ENCODE measurements at regions not wholly inside any gene's neighbourhood (a gene's known extent, or its start where the extent isn't known, plus 50 kb on each side); places are given as distances from the start of the nearest gene placed in this dataset.

DNA sequence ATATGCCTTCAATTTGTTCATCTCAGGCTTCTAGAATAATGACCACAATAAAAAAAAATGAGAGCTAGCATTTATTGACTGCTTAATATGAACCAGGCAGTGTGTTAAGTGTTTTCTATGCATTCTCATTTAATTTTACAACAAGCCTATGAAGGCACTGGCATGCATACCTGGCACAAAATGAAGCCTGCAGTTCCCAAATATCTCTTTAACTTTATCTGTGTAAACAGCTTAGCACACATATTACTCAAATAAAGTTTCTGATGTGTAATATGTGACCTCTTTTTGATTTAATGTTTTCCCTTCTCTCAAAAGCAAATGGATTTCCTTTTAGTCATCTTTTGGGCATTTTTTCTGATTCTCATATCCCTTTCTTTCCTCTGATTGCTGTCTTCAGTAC, 671.8 kb downstream of the PCDH7 start:
- H3K36me3 ChIP-seq (ENCODE audit: control insufficient read depth, insufficient read depth, low read length) = no peaks in the 10 kb centered on the region
- H3K27me3 ChIP-seq (ENCODE audit: control insufficient read depth, insufficient read depth, low read length) = no peaks in the 10 kb centered on the region
- H3K9me3 ChIP-seq (ENCODE audit: control insufficient read depth, insufficient read depth, low read length) = no peaks in the 10 kb centered on the region
- no peak overlapping the region for H3K4me3 ChIP-seq (ENCODE audit: low read depth, low read length)
- no peak for DNase-seq (ENCODE audit: low read depth in 4 of 6, low spot score in 6 of 6)
- no peak overlapping the region for H3K27ac ChIP-seq (ENCODE audit: low read depth, low read length)
- H3K4me1 ChIP-seq (ENCODE audit: control insufficient read depth, insufficient read depth, low read length) = no peaks in the 10 kb centered on the region

DNA sequence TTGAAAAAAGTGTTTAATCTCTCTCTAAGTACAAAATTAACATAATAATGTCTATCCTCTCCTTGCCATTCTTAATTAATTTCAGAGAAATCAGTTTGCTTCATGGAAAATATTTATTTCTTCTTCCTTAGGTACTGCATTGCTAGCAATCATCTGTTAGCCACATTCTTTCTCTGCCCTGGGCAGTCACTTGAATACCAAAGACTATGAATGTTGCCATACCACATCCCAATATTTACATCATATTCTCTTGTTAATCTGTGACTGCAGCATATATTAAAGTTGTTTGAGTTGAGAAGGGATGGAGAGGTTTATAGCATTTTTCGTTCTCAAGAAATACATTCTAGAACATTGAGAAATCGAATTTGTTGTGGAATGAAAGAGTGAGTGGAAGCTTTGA, 672.8 kb downstream of the PCDH7 start:
- no peak for DNase-seq (ENCODE audit: low read depth in 4 of 6, low spot score in 6 of 6)
- Histone ChIP-seq H3K4me1 (ENCODE audit: control insufficient read depth, insufficient read depth, low read length) (no peaks in the 10 kb centered on the region), H3K27ac (ENCODE audit: low read depth, low read length) (no peak overlapping the region), H3K36me3 (ENCODE audit: control insufficient read depth, insufficient read depth, low read length) (no peaks in the 10 kb centered on the region), H3K4me3 (ENCODE audit: low read depth, low read length) (no peak overlapping the region), H3K27me3 (ENCODE audit: control insufficient read depth, insufficient read depth, low read length) (no peaks in the 10 kb centered on the region), H3K9me3 (ENCODE audit: control insufficient read depth, insufficient read depth, low read length) (no peaks in the 10 kb centered on the region)
- WGBS (ENCODE audit: insufficient coverage) = 100% methylated on average over 2 of the region's 2 CpGs

- H3K4me1 ChIP-seq (ENCODE audit: control insufficient read depth, insufficient read depth, low read length) = no peaks in the 10 kb centered on the region
- H3K27me3 ChIP-seq (ENCODE audit: control insufficient read depth, insufficient read depth, low read length) = no peaks in the 10 kb centered on the region
- WGBS (ENCODE audit: insufficient coverage) = no CpG with 5 or more reads among the region's 3 CpGs
- no peak overlapping the region for H3K4me3 ChIP-seq (ENCODE audit: low read depth, low read length)
- no peak overlapping the region for H3K27ac ChIP-seq (ENCODE audit: low read depth, low read length)
- H3K36me3 ChIP-seq (ENCODE audit: control insufficient read depth, insufficient read depth, low read length) = no peaks in the 10 kb centered on the region
- DNase-seq (ENCODE audit: low read depth in 4 of 6, low spot score in 6 of 6) = peak in 2 of 6 donors; percentile 11 to 66
- no peaks in the 10 kb centered on the region for H3K9me3 ChIP-seq (ENCODE audit: control insufficient read depth, insufficient read depth, low read length)
Observed at GRCh38 chr4:31408121-31408520, 688.0 kb downstream of the PCDH7 start.

GRCh38 chr4:31411565-31411964, 691.4 kb downstream of the PCDH7 start:
- H3K27ac ChIP-seq (ENCODE audit: low read depth, low read length) = no peak overlapping the region
- no peaks in the 10 kb centered on the region for H3K27me3 ChIP-seq (ENCODE audit: control insufficient read depth, insufficient read depth, low read length)
- WGBS (ENCODE audit: insufficient coverage) = no CpG with 5 or more reads among the region's 1 CpG
- H3K4me3 ChIP-seq (ENCODE audit: low read depth, low read length) = no peak overlapping the region
- no peaks in the 10 kb centered on the region for H3K36me3 ChIP-seq (ENCODE audit: control insufficient read depth, insufficient read depth, low read length)
- H3K4me1 ChIP-seq (ENCODE audit: control insufficient read depth, insufficient read depth, low read length) = no peaks in the 10 kb centered on the region
- H3K9me3 ChIP-seq (ENCODE audit: control insufficient read depth, insufficient read depth, low read length) = no peaks in the 10 kb centered on the region
- no peak for DNase-seq (ENCODE audit: low read depth in 4 of 6, low spot score in 6 of 6)

GRCh38 chr4:31415629-31416028, 695.5 kb downstream of the PCDH7 start:
- H3K9me3 ChIP-seq (ENCODE audit: control insufficient read depth, insufficient read depth, low read length) = no peaks in the 10 kb centered on the region
- no peaks in the 10 kb centered on the region for H3K36me3 ChIP-seq (ENCODE audit: control insufficient read depth, insufficient read depth, low read length)
- no CpG with 5 or more reads among the region's 3 CpGs for WGBS (ENCODE audit: insufficient coverage)
- H3K27ac ChIP-seq (ENCODE audit: low read depth, low read length) = no peak overlapping the region
- H3K4me1 ChIP-seq (ENCODE audit: control insufficient read depth, insufficient read depth, low read length) = no peaks in the 10 kb centered on the region
- no peak for DNase-seq (ENCODE audit: low read depth in 4 of 6, low spot score in 6 of 6)
- H3K4me3 ChIP-seq (ENCODE audit: low read depth, low read length) = no peak overlapping the region
- H3K27me3 ChIP-seq (ENCODE audit: control insufficient read depth, insufficient read depth, low read length) = no peaks in the 10 kb centered on the region

GRCh38 chr4:31416498-31416897, 696.3 kb downstream of the PCDH7 start:
- Histone ChIP-seq H3K4me3 (ENCODE audit: low read depth, low read length) (no peak overlapping the region), H3K9me3 (ENCODE audit: control insufficient read depth, insufficient read depth, low read length) (no peaks in the 10 kb centered on the region), H3K4me1 (ENCODE audit: control insufficient read depth, insufficient read depth, low read length) (no peaks in the 10 kb centered on the region), H3K36me3 (ENCODE audit: control insufficient read depth, insufficient read depth, low read length) (no peaks in the 10 kb centered on the region), H3K27me3 (ENCODE audit: control insufficient read depth, insufficient read depth, low read length) (no peaks in the 10 kb centered on the region), H3K27ac (ENCODE audit: low read depth, low read length) (no peak overlapping the region)
- 83% methylated on average over 6 of the region's 7 CpGs for WGBS (ENCODE audit: insufficient coverage)
- no peak for DNase-seq (ENCODE audit: low read depth in 4 of 6, low spot score in 6 of 6)

- Histone ChIP-seq H3K36me3 (ENCODE audit: control insufficient read depth, insufficient read depth, low read length) (no peaks in the 10 kb centered on the region), H3K4me3 (ENCODE audit: low read depth, low read length) (no peak overlapping the region), H3K27me3 (ENCODE audit: control insufficient read depth, insufficient read depth, low read length) (no peaks in the 10 kb centered on the region), H3K27ac (ENCODE audit: low read depth, low read length) (no peak overlapping the region), H3K9me3 (ENCODE audit: control insufficient read depth, insufficient read depth, low read length) (no peaks in the 10 kb centered on the region), H3K4me1 (ENCODE audit: control insufficient read depth, insufficient read depth, low read length) (no peaks in the 10 kb centered on the region)
- peak in 1 of 6 donors; percentile 37 for DNase-seq (ENCODE audit: low read depth in 4 of 6, low spot score in 6 of 6)
- WGBS (ENCODE audit: insufficient coverage) = 49% methylated on average over 3 of the region's 3 CpGs
Observed at GRCh38 chr4:31417040-31417439, 696.9 kb downstream of the PCDH7 start.

GRCh38 chr4:31422006-31422405, 701.8 kb downstream of the PCDH7 start:
- H3K4me1 ChIP-seq (ENCODE audit: control insufficient read depth, insufficient read depth, low read length) = no peaks in the 10 kb centered on the region
- H3K4me3 ChIP-seq (ENCODE audit: low read depth, low read length) = no peak overlapping the region
- H3K27me3 ChIP-seq (ENCODE audit: control insufficient read depth, insufficient read depth, low read length) = no peaks in the 10 kb centered on the region
- DNase-seq (ENCODE audit: low read depth in 4 of 6, low spot score in 6 of 6) = no peak
- H3K27ac ChIP-seq (ENCODE audit: low read depth, low read length) = no peak overlapping the region
- H3K36me3 ChIP-seq (ENCODE audit: control insufficient read depth, insufficient read depth, low read length) = no peaks in the 10 kb centered on the region
- no peaks in the 10 kb centered on the region for H3K9me3 ChIP-seq (ENCODE audit: control insufficient read depth, insufficient read depth, low read length)
- WGBS (ENCODE audit: insufficient coverage) = 67% methylated on average over 1 of the region's 2 CpGs

DNA sequence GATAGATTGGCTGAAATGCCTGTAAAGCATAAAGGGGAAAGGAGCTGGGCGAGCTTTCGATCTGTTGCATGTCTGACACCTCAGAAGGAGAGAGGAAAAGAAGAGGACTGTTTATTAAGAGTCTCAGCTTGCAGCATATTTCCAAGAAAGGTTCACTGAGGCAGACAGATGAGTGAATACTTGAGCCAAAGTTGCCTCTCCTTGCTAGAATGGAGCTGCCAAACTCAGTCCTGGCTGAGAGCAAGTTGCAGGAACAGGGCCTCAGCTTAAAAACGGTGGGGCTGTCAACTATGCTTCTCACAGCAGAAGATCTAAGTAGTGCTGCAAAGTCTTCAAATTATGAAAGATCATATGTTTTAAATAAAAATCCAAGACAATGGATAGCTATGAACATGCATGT, 707.5 kb downstream of the PCDH7 start:
- Histone ChIP-seq H3K4me1 (ENCODE audit: control insufficient read depth, insufficient read depth, low read length) (no peaks in the 10 kb centered on the region), H3K27me3 (ENCODE audit: control insufficient read depth, insufficient read depth, low read length) (no peaks in the 10 kb centered on the region), H3K36me3 (ENCODE audit: control insufficient read depth, insufficient read depth, low read length) (no peaks in the 10 kb centered on the region), H3K9me3 (ENCODE audit: control insufficient read depth, insufficient read depth, low read length) (no peaks in the 10 kb centered on the region), H3K27ac (ENCODE audit: low read depth, low read length) (no peak overlapping the region), H3K4me3 (ENCODE audit: low read depth, low read length) (no peak overlapping the region)
- WGBS (ENCODE audit: insufficient coverage) = 84% methylated on average over 3 of the region's 3 CpGs
- peak in 1 of 6 donors; percentile 24 for DNase-seq (ENCODE audit: low read depth in 4 of 6, low spot score in 6 of 6)

- Histone ChIP-seq H3K4me3 (ENCODE audit: low read depth, low read length) (no peak overlapping the region), H3K9me3 (ENCODE audit: control insufficient read depth, insufficient read depth, low read length) (no peaks in the 10 kb centered on the region), H3K4me1 (ENCODE audit: control insufficient read depth, insufficient read depth, low read length) (no peaks in the 10 kb centered on the region), H3K36me3 (ENCODE audit: control insufficient read depth, insufficient read depth, low read length) (no peaks in the 10 kb centered on the region), H3K27me3 (ENCODE audit: control insufficient read depth, insufficient read depth, low read length) (no peaks in the 10 kb centered on the region), H3K27ac (ENCODE audit: low read depth, low read length) (no peak overlapping the region)
- DNase-seq (ENCODE audit: low read depth in 4 of 6, low spot score in 6 of 6) = no peak
- WGBS (ENCODE audit: insufficient coverage) = 88% methylated on average over 10 of the region's 11 CpGs
Observed at GRCh38 chr4:31442236-31442635, 722.1 kb downstream of the PCDH7 start.
